Endothelial cell (in vitro differentiated cells): ENCODE measurements at regions not wholly inside any gene's neighbourhood (a gene's known extent, or its start where the extent isn't known, plus 50 kb on each side); places are given as distances from the start of the nearest gene placed in this dataset.
A peak's percentile ranks its signal among the peaks of the same experiment; 100 is the strongest.

Experiments used
- DNase-seq: peaks from one replicate; pipeline ENCODE4 v3.0.0; 2021; ENCODE audit warnings: low spot score
- H3K27ac Mint-ChIP-seq: one replicate; pipeline ENCODE4 v1.8.0; 2021; ENCODE audit warnings: mixed read lengths, inconsistent platforms; ENCODE audit not compliant: unreplicated experiment
- H3K27me3 Mint-ChIP-seq: one replicate; pipeline ENCODE4 v1.8.0; 2021; ENCODE audit warnings: mild to moderate bottlenecking, moderate library complexity, mixed read lengths, inconsistent platforms; ENCODE audit not compliant: unreplicated experiment
- H3K36me3 Mint-ChIP-seq: one replicate; pipeline ENCODE4 v1.8.0; 2021; ENCODE audit warnings: mild to moderate bottlenecking, low read depth, mixed read lengths, inconsistent platforms; ENCODE audit not compliant: unreplicated experiment
- H3K4me1 Mint-ChIP-seq: one replicate; pipeline ENCODE4 v1.8.0; 2021; ENCODE audit warnings: mild to moderate bottlenecking, mixed read lengths, inconsistent platforms; ENCODE audit not compliant: unreplicated experiment
- H3K4me3 Mint-ChIP-seq: one replicate; pipeline ENCODE4 v1.8.0; 2021; ENCODE audit warnings: mild to moderate bottlenecking, mixed read lengths, inconsistent platforms; ENCODE audit not compliant: unreplicated experiment
- H3K9me3 Mint-ChIP-seq: one replicate; pipeline ENCODE4 v1.8.0; 2021; ENCODE audit warnings: mixed read lengths, inconsistent platforms; ENCODE audit not compliant: unreplicated experiment
- TF ChIP-seq, protein P1 (sequence below): fragments of 200-600 bp; sonication (generic); IDR thresholded peaks from one replicate; pipeline ENCODE4 v1.5.0; 2021; ENCODE audit warnings: antibody characterized with exemption; ENCODE audit not compliant: unreplicated experiment

DNA sequence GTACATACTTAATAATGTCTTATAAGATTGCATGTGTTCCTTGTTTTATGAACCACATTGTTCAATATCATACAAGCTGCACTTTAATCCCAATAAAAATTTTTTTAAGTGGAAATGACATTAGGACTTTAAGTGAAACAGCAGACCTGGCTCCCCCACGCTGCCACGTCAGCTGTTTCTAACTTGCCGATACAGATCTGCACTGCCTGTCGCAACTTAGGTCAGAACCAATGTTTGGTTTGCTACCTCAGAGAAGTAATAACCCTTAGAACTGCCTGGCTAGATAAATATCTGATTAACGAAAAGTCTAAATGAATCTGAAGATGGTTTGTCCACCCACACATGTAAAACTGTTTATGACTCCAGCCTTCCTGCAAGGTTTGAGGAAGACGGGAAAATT is 327.5 kb upstream of the DACH1 start:
- H3K9me3 Mint-ChIP-seq, result no peaks in the 10 kb centered on the region
- no peaks in the 10 kb centered on the region for H3K36me3 Mint-ChIP-seq
- DNase-seq, result no peak
- TF ChIP-seq, protein P1, sequence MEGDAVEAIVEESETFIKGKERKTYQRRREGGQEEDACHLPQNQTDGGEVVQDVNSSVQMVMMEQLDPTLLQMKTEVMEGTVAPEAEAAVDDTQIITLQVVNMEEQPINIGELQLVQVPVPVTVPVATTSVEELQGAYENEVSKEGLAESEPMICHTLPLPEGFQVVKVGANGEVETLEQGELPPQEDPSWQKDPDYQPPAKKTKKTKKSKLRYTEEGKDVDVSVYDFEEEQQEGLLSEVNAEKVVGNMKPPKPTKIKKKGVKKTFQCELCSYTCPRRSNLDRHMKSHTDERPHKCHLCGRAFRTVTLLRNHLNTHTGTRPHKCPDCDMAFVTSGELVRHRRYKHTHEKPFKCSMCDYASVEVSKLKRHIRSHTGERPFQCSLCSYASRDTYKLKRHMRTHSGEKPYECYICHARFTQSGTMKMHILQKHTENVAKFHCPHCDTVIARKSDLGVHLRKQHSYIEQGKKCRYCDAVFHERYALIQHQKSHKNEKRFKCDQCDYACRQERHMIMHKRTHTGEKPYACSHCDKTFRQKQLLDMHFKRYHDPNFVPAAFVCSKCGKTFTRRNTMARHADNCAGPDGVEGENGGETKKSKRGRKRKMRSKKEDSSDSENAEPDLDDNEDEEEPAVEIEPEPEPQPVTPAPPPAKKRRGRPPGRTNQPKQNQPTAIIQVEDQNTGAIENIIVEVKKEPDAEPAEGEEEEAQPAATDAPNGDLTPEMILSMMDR, result no peak
- no peaks in the 10 kb centered on the region for H3K27me3 Mint-ChIP-seq
- H3K4me1 Mint-ChIP-seq, result peaks cover 8% of the 10 kb centered on the region
- no peak overlapping the region for H3K27ac Mint-ChIP-seq
- H3K4me3 Mint-ChIP-seq, result no peak overlapping the region

DNA sequence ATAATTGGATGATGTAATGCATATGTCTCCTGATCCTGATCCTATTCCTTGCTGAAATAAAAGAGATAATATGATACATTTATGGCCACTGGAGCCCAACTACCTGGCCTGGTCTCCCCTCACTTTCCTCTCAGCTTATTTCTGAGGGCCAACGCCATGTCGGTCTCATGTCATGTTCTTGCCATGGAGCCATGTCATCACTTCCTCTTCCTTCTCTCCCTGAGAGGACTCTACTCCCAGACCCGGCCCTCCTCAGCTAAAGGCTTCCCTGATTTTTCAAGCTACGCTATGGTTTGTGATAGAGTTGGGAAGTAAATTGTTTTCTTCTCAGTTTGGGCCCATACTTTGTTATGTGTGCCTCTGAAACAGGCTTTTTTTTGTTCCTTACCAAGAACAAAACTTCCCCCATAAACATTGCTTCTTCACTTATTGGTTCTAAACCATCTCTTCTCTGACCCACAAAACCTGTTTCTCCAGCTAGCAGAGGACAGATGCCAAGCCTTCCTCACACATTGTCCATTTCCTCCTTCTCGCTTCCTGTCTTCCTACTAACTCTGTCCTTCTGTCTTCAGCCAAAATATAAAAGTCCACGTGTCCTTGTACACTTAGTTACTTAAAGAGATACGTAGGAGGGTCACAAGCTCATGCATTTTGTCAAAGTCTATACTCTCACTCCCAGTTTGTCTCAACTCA is 319.9 kb upstream of the DACH1 start:
- H3K4me1 Mint-ChIP-seq, result peaks cover 20% of the 10 kb centered on the region
- no peak overlapping the region for H3K4me3 Mint-ChIP-seq
- H3K36me3 Mint-ChIP-seq, result no peaks in the 10 kb centered on the region

DNA sequence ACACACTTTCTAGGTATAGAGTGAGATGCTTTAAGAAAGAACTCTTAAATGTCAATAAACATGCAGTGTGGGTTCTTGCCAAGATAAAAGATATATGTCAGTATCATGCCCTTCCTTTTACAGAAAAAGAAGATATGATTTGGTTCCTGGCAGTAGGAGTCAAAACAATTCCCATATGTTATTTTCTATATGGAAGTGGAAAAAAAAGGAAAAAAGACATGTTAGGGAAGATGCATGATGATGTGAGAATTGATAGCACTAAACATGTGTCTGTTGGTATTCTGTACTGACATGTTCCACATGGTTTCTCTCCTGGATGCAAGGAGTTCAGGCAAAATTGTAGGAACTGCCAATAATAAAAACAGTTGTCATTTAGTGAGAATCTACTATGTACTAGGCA is 318.8 kb upstream of the DACH1 start:
- DNase-seq, result no peak
- peaks cover 1% of the 10 kb centered on the region for H3K27me3 Mint-ChIP-seq
- TF ChIP-seq, protein P1, result no peak
- no peaks in the 10 kb centered on the region for H3K9me3 Mint-ChIP-seq
- H3K4me3 Mint-ChIP-seq, result no peak overlapping the region
- peaks cover 18% of the 10 kb centered on the region for H3K4me1 Mint-ChIP-seq
- H3K27ac Mint-ChIP-seq, result no peak overlapping the region
- H3K36me3 Mint-ChIP-seq, result no peaks in the 10 kb centered on the region

More for the DNA sequence above, 319.9 kb upstream of the DACH1 start:
- H3K27me3 Mint-ChIP-seq, result peaks cover 1% of the 10 kb centered on the region
- no peak for DNase-seq
- no peaks in the 10 kb centered on the region for H3K9me3 Mint-ChIP-seq
- H3K27ac Mint-ChIP-seq, result peak overlapping the region; percentile 9
- TF ChIP-seq, protein P1, result no peak

DNA sequence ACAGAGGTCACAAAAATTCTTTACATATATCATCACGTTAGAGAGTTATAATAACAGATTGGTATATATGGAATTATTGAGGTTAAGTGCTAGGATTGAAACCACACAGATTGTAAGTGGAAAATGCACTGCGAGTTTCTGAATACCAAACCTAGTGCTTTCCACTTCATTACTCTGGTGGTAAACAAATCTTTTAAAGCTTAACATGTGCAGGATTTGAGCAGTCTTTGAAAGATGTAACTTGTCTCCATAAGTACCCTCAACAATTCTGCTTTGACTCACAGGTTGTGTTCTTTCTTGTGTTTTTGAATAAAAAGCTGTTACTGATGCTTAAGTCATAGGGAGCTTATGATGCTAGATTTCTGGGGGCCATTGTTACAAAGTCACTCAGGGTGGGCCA is 314.7 kb upstream of the DACH1 start:
- no peak overlapping the region for H3K4me3 Mint-ChIP-seq
- no peak for DNase-seq
- peaks cover 6% of the 10 kb centered on the region for H3K4me1 Mint-ChIP-seq
- H3K36me3 Mint-ChIP-seq, result no peaks in the 10 kb centered on the region
- no peak overlapping the region for H3K27ac Mint-ChIP-seq
- no peaks in the 10 kb centered on the region for H3K9me3 Mint-ChIP-seq
- peaks cover 1% of the 10 kb centered on the region for H3K27me3 Mint-ChIP-seq
- TF ChIP-seq, protein P1, result no peak

DNA sequence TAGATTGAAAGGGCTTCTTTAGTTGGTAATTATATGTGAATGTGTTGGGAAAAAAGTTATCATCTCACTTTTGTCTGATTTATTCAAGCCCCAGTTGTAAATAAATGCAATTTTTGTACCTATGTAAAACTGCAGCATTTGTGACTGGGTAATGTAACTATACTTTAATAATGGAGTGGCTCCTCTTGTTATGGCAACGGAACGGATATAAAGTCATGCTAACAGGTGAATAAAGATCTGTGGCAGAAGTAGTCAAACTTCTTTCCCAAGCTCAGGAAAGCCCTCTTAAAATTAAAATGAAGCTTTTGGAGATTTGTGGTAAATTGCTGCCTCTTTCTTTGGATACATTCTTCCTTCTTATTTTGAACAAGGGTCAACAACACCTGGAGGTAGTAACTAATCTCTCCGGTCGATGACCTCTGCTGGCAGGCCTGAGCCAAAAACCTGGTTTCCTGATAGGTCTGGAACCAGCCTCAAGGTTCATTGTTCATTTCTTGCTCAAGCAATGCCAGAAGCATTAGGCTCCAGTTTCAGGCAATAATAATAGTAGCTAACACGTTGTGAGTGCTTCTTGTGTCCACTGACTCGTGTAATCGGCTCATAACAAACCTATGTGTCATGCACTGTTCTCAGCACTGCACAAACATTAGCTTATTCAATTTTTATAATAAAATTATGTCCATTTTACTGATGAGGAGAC is 313.4 kb upstream of the DACH1 start:
- Mint-ChIP-seq H3K4me1 (peaks cover 10% of the 10 kb centered on the region), H3K36me3 (no peaks in the 10 kb centered on the region), H3K4me3 (no peak overlapping the region), H3K9me3 (no peaks in the 10 kb centered on the region), H3K27me3 (peaks cover 1% of the 10 kb centered on the region), H3K27ac (no peak overlapping the region)
- TF ChIP-seq, protein P1, result no peak
- DNase-seq, result no peak
